Liver (tissue), 3 donors: ENCODE measurements at regions not wholly inside any gene's neighbourhood (a gene's known extent, or its start where the extent isn't known, plus 50 kb on each side); places are given as distances from the start of the nearest gene placed in this dataset.
"Not testable (repeated sequence)": the region's sequence is repeated elsewhere in the genome, so short reads cannot be mapped to it uniquely, and the experiment has no call there.

Source experiments
- GABPA ChIP-seq, 2 donors: IDR thresholded peaks in 1 of 2; conservative IDR thresholded peaks in 1 of 2; 2 replicates each; pipeline ENCODE4 v1.6.1; 2016; ENCODE audit warnings: antibody characterized with exemption in 2 of 2, mild to moderate bottlenecking in 1 of 2, moderate library complexity in 1 of 2
- HNF4G ChIP-seq: IDR thresholded peaks from 2 replicates; pipeline ENCODE4 v1.6.1; 2016; ENCODE audit warnings: antibody characterized with exemption
- JUND ChIP-seq, 2 donors: IDR thresholded peaks; 2 replicates each; pipeline ENCODE4 v1.6.1; 2016; ENCODE audit warnings: antibody characterized with exemption in 2 of 2
- NR2F2 ChIP-seq: IDR thresholded peaks from 2 replicates; pipeline ENCODE4 v1.6.1; 2016; ENCODE audit warnings: antibody characterized with exemption
- RAD21 ChIP-seq, 2 donors: IDR thresholded peaks; 2 replicates each; pipeline ENCODE4 v1.6.1; 2016; ENCODE audit warnings: antibody characterized with exemption in 2 of 2, mild to moderate bottlenecking in 2 of 2
- SP1 ChIP-seq: IDR thresholded peaks from 2 replicates; pipeline ENCODE4 v1.6.1; 2018; ENCODE audit warnings: antibody characterized with exemption, mild to moderate bottlenecking
- TAF1 ChIP-seq: conservative IDR thresholded peaks from 2 replicates; pipeline ENCODE4 v1.6.1; 2016; ENCODE audit warnings: antibody characterized with exemption, mild to moderate bottlenecking
- YY1 ChIP-seq: IDR thresholded peaks from 2 replicates; pipeline ENCODE4 v1.6.1; 2016; ENCODE audit warnings: antibody characterized with exemption, mild to moderate bottlenecking
- TF ChIP-seq, protein P1 (sequence below): fragments of 150-350 bp; IDR thresholded peaks from 2 replicates; pipeline ENCODE4 v1.5.1; 2017; ENCODE audit warnings: improper control_type of control experiment, low read depth, low read length; ENCODE audit not compliant: missing input control
- TF ChIP-seq, protein P2 (sequence below): IDR thresholded peaks from 2 replicates; pipeline ENCODE4 v1.6.1; 2016; ENCODE audit warnings: antibody characterized with exemption
- TF ChIP-seq, protein P3 (sequence below): IDR thresholded peaks from 2 replicates; pipeline ENCODE4 v1.6.1; 2016; ENCODE audit warnings: antibody characterized with exemption, mild to moderate bottlenecking
- TF ChIP-seq, protein P4 (sequence below): IDR thresholded peaks from 2 replicates; pipeline ENCODE4 v1.6.1; 2016; ENCODE audit warnings: antibody characterized with exemption
- TF ChIP-seq, protein P5 (sequence below): IDR thresholded peaks from 2 replicates; pipeline ENCODE4 v1.6.1; 2016; ENCODE audit warnings: antibody characterized with exemption
- donor health status: healthy.
- donor health status: healthy.

DNA sequence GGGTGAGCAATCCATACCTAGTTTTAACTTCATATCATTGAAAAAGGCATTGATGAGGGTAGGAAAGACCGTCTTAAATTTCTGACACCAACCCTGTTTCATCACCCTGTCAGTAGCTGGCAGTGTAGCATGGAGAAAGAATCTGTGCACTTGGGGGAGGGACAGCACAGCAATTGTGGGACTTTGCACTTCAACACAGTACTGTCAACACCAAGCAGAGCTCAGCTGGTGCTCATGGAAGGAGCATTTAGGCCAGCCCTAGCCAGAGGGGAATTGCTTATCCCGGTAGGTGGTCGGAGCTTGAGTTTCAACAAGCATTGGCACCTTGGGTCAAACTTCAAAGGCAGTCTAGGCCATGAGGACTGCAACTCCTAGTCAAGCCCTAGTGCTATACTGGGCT is 281.6 kb upstream of the TGIF2LY start:
- not testable (repeated sequence) for TF ChIP-seq TAF1; GABPA (IDR thresholded peaks at IDR 0.05 in 1 of 2, conservative IDR thresholded peaks at IDR 0.05 in 1 of 2); SP1; JUND (IDR thresholded peaks at IDR 0.05); HNF4G; NR2F2
- TF ChIP-seq, protein P1, sequence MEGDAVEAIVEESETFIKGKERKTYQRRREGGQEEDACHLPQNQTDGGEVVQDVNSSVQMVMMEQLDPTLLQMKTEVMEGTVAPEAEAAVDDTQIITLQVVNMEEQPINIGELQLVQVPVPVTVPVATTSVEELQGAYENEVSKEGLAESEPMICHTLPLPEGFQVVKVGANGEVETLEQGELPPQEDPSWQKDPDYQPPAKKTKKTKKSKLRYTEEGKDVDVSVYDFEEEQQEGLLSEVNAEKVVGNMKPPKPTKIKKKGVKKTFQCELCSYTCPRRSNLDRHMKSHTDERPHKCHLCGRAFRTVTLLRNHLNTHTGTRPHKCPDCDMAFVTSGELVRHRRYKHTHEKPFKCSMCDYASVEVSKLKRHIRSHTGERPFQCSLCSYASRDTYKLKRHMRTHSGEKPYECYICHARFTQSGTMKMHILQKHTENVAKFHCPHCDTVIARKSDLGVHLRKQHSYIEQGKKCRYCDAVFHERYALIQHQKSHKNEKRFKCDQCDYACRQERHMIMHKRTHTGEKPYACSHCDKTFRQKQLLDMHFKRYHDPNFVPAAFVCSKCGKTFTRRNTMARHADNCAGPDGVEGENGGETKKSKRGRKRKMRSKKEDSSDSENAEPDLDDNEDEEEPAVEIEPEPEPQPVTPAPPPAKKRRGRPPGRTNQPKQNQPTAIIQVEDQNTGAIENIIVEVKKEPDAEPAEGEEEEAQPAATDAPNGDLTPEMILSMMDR = not testable (repeated sequence)
- TF ChIP-seq RAD21 (IDR thresholded peaks at IDR 0.05) (peak in 1 of 2 donors; percentile 48), YY1 (peak; percentile 12)
- TF ChIP-seq, protein P2, sequence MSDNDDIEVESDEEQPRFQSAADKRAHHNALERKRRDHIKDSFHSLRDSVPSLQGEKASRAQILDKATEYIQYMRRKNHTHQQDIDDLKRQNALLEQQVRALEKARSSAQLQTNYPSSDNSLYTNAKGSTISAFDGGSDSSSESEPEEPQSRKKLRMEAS = not testable (repeated sequence)
- TF ChIP-seq, protein P3, sequence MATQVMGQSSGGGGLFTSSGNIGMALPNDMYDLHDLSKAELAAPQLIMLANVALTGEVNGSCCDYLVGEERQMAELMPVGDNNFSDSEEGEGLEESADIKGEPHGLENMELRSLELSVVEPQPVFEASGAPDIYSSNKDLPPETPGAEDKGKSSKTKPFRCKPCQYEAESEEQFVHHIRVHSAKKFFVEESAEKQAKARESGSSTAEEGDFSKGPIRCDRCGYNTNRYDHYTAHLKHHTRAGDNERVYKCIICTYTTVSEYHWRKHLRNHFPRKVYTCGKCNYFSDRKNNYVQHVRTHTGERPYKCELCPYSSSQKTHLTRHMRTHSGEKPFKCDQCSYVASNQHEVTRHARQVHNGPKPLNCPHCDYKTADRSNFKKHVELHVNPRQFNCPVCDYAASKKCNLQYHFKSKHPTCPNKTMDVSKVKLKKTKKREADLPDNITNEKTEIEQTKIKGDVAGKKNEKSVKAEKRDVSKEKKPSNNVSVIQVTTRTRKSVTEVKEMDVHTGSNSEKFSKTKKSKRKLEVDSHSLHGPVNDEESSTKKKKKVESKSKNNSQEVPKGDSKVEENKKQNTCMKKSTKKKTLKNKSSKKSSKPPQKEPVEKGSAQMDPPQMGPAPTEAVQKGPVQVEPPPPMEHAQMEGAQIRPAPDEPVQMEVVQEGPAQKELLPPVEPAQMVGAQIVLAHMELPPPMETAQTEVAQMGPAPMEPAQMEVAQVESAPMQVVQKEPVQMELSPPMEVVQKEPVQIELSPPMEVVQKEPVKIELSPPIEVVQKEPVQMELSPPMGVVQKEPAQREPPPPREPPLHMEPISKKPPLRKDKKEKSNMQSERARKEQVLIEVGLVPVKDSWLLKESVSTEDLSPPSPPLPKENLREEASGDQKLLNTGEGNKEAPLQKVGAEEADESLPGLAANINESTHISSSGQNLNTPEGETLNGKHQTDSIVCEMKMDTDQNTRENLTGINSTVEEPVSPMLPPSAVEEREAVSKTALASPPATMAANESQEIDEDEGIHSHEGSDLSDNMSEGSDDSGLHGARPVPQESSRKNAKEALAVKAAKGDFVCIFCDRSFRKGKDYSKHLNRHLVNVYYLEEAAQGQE = not testable (repeated sequence)
- TF ChIP-seq, protein P4, sequence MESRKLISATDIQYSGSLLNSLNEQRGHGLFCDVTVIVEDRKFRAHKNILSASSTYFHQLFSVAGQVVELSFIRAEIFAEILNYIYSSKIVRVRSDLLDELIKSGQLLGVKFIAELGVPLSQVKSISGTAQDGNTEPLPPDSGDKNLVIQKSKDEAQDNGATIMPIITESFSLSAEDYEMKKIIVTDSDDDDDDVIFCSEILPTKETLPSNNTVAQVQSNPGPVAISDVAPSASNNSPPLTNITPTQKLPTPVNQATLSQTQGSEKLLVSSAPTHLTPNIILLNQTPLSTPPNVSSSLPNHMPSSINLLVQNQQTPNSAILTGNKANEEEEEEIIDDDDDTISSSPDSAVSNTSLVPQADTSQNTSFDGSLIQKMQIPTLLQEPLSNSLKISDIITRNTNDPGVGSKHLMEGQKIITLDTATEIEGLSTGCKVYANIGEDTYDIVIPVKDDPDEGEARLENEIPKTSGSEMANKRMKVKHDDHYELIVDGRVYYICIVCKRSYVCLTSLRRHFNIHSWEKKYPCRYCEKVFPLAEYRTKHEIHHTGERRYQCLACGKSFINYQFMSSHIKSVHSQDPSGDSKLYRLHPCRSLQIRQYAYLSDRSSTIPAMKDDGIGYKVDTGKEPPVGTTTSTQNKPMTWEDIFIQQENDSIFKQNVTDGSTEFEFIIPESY = not testable (repeated sequence)
- TF ChIP-seq, protein P5, sequence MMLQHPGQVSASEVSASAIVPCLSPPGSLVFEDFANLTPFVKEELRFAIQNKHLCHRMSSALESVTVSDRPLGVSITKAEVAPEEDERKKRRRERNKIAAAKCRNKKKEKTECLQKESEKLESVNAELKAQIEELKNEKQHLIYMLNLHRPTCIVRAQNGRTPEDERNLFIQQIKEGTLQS = not testable (repeated sequence)
